Keratinocyte (primary cell): ENCODE measurements at regions not wholly inside any gene's neighbourhood (a gene's known extent, or its start where the extent isn't known, plus 50 kb on each side); places are given as distances from the start of the nearest gene placed in this dataset.

Experiments used
- DNase-seq: peaks from one replicate; pipeline ENCODE4 v3.0.0-alpha.2; 2011; ENCODE audit warnings: low read depth, missing footprints, low spot score
- FAIRE-seq: peaks from 2 replicates; lab custom pipeline; 2011; peaks lifted over from hg19 to GRCh38; lab: Jason Lieb, UNC
- H2AFZ ChIP-seq: 2 replicates; pipeline ENCODE4 v1.6.0; 2012; ENCODE audit warnings: low read length, control low read depth, inconsistent platforms; ENCODE audit not compliant: control insufficient read depth
- H3K27ac ChIP-seq: 2 replicates; pipeline ENCODE4 v1.5.1; 2011; ENCODE audit warnings: low read length; ENCODE audit not compliant: control insufficient read depth, insufficient read depth
- H3K27me3 ChIP-seq: 3 replicates; pipeline ENCODE4 v1.6.0; 2011; ENCODE audit warnings: low read length; ENCODE audit not compliant: control insufficient read depth, insufficient read depth; ENCODE audit errors: extremely low read depth
- H3K36me3 ChIP-seq, 2 experiments: 2 replicates in 1 of 2; 3 replicates in 1 of 2; pipeline ENCODE4 v1.5.1; 2011; ENCODE audit warnings: low read length in 2 of 2, mild to moderate bottlenecking in 1 of 2; ENCODE audit not compliant: control insufficient read depth in 2 of 2, insufficient read depth in 2 of 2; ENCODE audit errors: extremely low read depth in 1 of 2
- H3K4me1 ChIP-seq: 3 replicates; pipeline ENCODE4 v1.5.1; 2011; ENCODE audit warnings: low read length; ENCODE audit not compliant: control insufficient read depth, insufficient read depth; ENCODE audit errors: extremely low read depth
- H3K4me2 ChIP-seq: 3 replicates; pipeline ENCODE4 v1.6.0; 2011; ENCODE audit warnings: low read depth, low read length; ENCODE audit not compliant: control insufficient read depth, insufficient read depth; ENCODE audit errors: extremely low read depth
- H3K4me3 ChIP-seq, 3 experiments: fragments of 200-600 bp in 1 of 3; sonication (generic) in 1 of 3; 2 replicates in 2 of 3; 3 replicates in 1 of 3; pipeline ENCODE4 v1.5.1; 2011 to 2016; ENCODE audit warnings: low read length in 3 of 3, mild to moderate bottlenecking in 3 of 3, control low read depth in 2 of 3, inconsistent platforms in 1 of 3, low read depth in 1 of 3, mixed read lengths in 1 of 3, mixed run types in 1 of 3, moderate library complexity in 1 of 3; ENCODE audit not compliant: control insufficient read depth in 2 of 3, insufficient read depth in 2 of 3; ENCODE audit errors: extremely low read depth in 1 of 3
- H3K79me2 ChIP-seq: 2 replicates; pipeline ENCODE4 v1.6.0; 2012; ENCODE audit warnings: low read length; ENCODE audit not compliant: control insufficient read depth, insufficient read depth
- H3K9ac ChIP-seq: 3 replicates; pipeline ENCODE4 v1.6.0; 2011; ENCODE audit warnings: low read length; ENCODE audit not compliant: control insufficient read depth, insufficient read depth; ENCODE audit errors: extremely low read depth
- H3K9me1 ChIP-seq: 3 replicates; pipeline ENCODE4 v1.6.0; 2011; ENCODE audit warnings: low read length; ENCODE audit not compliant: control insufficient read depth, insufficient read depth; ENCODE audit errors: extremely low read depth
- H3K9me3 ChIP-seq: 2 replicates; pipeline ENCODE4 v1.5.1; 2012; ENCODE audit warnings: low read depth, low read length; ENCODE audit not compliant: control insufficient read depth
- H4K20me1 ChIP-seq: 3 replicates; pipeline ENCODE4 v1.6.0; 2011; ENCODE audit warnings: low read length; ENCODE audit not compliant: control insufficient read depth, insufficient read depth; ENCODE audit errors: extremely low read depth
- EZH2 ChIP-seq: IDR thresholded peaks from one replicate; pipeline ENCODE4 v1.6.1; 2012; ENCODE audit warnings: inconsistent platforms, mild to moderate bottlenecking, low read length, moderate library complexity
- dilution Hi-C: fragments of 300-500 bp; cut with MboI; formaldehyde crosslinking; loops from one replicate; pipeline ENCODE4 v1.7.0; 2020; ENCODE audit warnings: low sequenced_read_pairs; ENCODE audit not compliant: extremely low pct_ligation_motif_present
- TF ChIP-seq, protein P1 (sequence below), 3 experiments: IDR thresholded peaks in 1 of 3; conservative IDR thresholded peaks in 1 of 3; optimal IDR thresholded peaks in 1 of 3; 2 replicates in 2 of 3; 3 replicates in 1 of 3; pipeline versions ENCODE3 to v1.5.1; 2011; ENCODE audit warnings: low read length in 3 of 3, mild to moderate bottlenecking in 3 of 3, moderate library complexity in 2 of 3, control low read depth in 1 of 3, inconsistent platforms in 1 of 3; ENCODE audit not compliant: insufficient read depth in 2 of 3; ENCODE audit errors: extremely low read depth in 1 of 3

- no peak for FAIRE-seq
- H3K27ac ChIP-seq, result no peak overlapping the region
- H3K4me3 ChIP-seq, result no peak overlapping the region
- no peaks in the 10 kb centered on the region for H4K20me1 ChIP-seq
- H2AFZ ChIP-seq, result no peak overlapping the region
- H3K9ac ChIP-seq, result no peak overlapping the region
- no peaks in the 10 kb centered on the region for H3K9me1 ChIP-seq
- dilution Hi-C loops, result no loop called here
- TF ChIP-seq EZH2, result no peak
- TF ChIP-seq, protein P1, sequence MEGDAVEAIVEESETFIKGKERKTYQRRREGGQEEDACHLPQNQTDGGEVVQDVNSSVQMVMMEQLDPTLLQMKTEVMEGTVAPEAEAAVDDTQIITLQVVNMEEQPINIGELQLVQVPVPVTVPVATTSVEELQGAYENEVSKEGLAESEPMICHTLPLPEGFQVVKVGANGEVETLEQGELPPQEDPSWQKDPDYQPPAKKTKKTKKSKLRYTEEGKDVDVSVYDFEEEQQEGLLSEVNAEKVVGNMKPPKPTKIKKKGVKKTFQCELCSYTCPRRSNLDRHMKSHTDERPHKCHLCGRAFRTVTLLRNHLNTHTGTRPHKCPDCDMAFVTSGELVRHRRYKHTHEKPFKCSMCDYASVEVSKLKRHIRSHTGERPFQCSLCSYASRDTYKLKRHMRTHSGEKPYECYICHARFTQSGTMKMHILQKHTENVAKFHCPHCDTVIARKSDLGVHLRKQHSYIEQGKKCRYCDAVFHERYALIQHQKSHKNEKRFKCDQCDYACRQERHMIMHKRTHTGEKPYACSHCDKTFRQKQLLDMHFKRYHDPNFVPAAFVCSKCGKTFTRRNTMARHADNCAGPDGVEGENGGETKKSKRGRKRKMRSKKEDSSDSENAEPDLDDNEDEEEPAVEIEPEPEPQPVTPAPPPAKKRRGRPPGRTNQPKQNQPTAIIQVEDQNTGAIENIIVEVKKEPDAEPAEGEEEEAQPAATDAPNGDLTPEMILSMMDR (optimal IDR thresholded peaks at IDR 0.05 in 1 of 3, IDR thresholded peaks at IDR 0.05 in 1 of 3, conservative IDR thresholded peaks at IDR 0.05 in 1 of 3; ENCODE audit: extremely low read depth in 1 of 3, insufficient read depth in 2 of 3, low read length in 3 of 3), result no peak
- no peaks in the 10 kb centered on the region for H3K4me1 ChIP-seq
- no peak for DNase-seq
- H3K36me3 ChIP-seq, result no peaks in the 10 kb centered on the region
- no peaks in the 10 kb centered on the region for H3K79me2 ChIP-seq
- no peak overlapping the region for H3K4me2 ChIP-seq
- no peaks in the 10 kb centered on the region for H3K9me3 ChIP-seq
- no peaks in the 10 kb centered on the region for H3K27me3 ChIP-seq
Observed at GRCh38 chr13:80751854-80752253, 410.9 kb upstream of the SPRY2 start.

DNA sequence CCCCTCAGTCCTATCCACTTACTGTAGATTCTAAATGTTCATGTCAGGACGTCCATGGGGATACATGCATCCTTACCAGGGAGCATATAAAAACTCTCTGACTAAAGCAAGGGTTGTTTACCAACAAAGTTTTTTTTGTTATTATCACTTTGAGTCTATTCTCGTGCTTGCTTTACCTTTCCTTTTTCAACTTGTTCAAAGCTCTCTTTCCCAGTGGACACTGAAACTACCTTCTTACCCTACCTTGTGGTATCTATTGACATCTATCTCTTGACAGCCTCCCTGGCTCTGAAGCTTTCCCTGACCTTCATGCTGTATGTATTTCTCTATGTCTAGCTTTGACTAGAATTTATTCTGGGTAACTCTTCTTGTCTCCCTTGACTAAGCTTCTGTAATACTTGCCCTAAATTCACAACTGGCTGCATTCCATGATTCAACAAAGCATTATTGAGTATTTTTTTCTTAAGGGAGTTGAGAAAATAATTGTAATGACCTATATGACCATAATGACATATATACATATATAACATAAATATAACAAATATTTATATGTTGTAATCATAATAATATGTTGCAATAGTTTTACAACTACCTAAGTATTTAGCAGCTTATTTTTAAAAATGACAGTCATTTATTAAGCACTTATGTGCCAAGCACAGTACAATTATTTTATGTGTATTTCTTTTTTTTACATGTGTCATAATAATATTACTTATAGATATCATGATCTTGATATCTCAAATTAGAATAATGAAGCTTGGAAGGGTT is 403.4 kb upstream of the SPRY2 start:
- H3K36me3 ChIP-seq, result no peaks in the 10 kb centered on the region
- FAIRE-seq (no peak), DNase-seq (no peak)
- no peak overlapping the region for H3K4me3 ChIP-seq
- H3K9me3 ChIP-seq, result no peaks in the 10 kb centered on the region
- no peak overlapping the region for H3K27ac ChIP-seq
- TF ChIP-seq, protein P1 (optimal IDR thresholded peaks at IDR 0.05 in 1 of 3, IDR thresholded peaks at IDR 0.05 in 1 of 3, conservative IDR thresholded peaks at IDR 0.05 in 1 of 3; ENCODE audit: extremely low read depth in 1 of 3, insufficient read depth in 2 of 3, low read length in 3 of 3), result no peak
- TF ChIP-seq EZH2, result no peak
- H4K20me1 ChIP-seq, result no peaks in the 10 kb centered on the region
- H3K9me1 ChIP-seq, result no peaks in the 10 kb centered on the region
- H3K4me2 ChIP-seq, result no peak overlapping the region
- H3K27me3 ChIP-seq, result no peaks in the 10 kb centered on the region
- dilution Hi-C loops, result no loop called here
- H3K9ac ChIP-seq, result no peak overlapping the region
- H2AFZ ChIP-seq, result no peak overlapping the region
- no peaks in the 10 kb centered on the region for H3K4me1 ChIP-seq
- no peaks in the 10 kb centered on the region for H3K79me2 ChIP-seq
